ENCODE measurements at regions not wholly inside any gene's neighbourhood (a gene's known extent, or its start where the extent isn't known, plus 50 kb on each side); places are given as distances from the start of the nearest gene placed in this dataset.

- Histone ChIP-seq H2BK120ac (ENCODE audit: low read depth, low read length, poor library complexity, severe bottlenecking) (no peak overlapping the region), H4K5ac (ENCODE audit: insufficient read length, low read depth, low read length) (no peak overlapping the region), H3K4me1 (ENCODE audit: insufficient read depth, low read length) (no peaks in the 10 kb centered on the region), H2AFZ (ENCODE audit: low read length) (no peak overlapping the region), H3K56ac (ENCODE audit: insufficient read length, low read depth, low read length) (no peak overlapping the region), H4K20me1 (ENCODE audit: control insufficient read depth, insufficient read depth, insufficient read length) (no peaks in the 10 kb centered on the region), H3K9ac (ENCODE audit: extremely low read depth, insufficient read length, low read length) (no peak overlapping the region), H3K27me3 (ENCODE audit: insufficient read depth, low read length) (no peaks in the 10 kb centered on the region), H4K91ac (ENCODE audit: insufficient read length, low read depth, low read length) (no peak overlapping the region), H2BK20ac (ENCODE audit: low read depth, low read length, poor library complexity, severe bottlenecking) (no peak overlapping the region), H4K8ac (replicated peaks; ENCODE audit: insufficient read length, low read depth, low read length) (no peak overlapping the region), H2BK5ac (ENCODE audit: insufficient read length, low read length) (no peak overlapping the region), H3K18ac (ENCODE audit: insufficient read length, low read depth, low read length) (no peak overlapping the region), H2AK5ac (ENCODE audit: insufficient read length, low read length) (no peak overlapping the region), H3K23ac (ENCODE audit: insufficient read length, low read depth, low read length) (no peak overlapping the region), H3T11ph (ENCODE audit: low read length) (no peak overlapping the region), H3K4ac (ENCODE audit: low read depth, low read length) (no peak overlapping the region), H3K79me2 (ENCODE audit: insufficient read depth, low read length) (no peaks in the 10 kb centered on the region), H2BK15ac (ENCODE audit: low read depth, low read length) (no peak overlapping the region), H3K4me2 (ENCODE audit: insufficient read depth, insufficient read length, low read length) (no peak overlapping the region), H3K9me3 (ENCODE audit: control insufficient read depth, low read depth, low read length) (no peaks in the 10 kb centered on the region), H3K23me2 (ENCODE audit: insufficient read length, low read depth, low read length, poor library complexity, severe bottlenecking) (no peaks in the 10 kb centered on the region), H3K27ac (ENCODE audit: insufficient read length, low read depth, low read length) (no peak overlapping the region), H3K79me1 (ENCODE audit: insufficient read depth, low read depth, low read length, poor library complexity, severe bottlenecking) (no peaks in the 10 kb centered on the region), H3K14ac (ENCODE audit: insufficient read depth, low read length) (no peak overlapping the region), H2BK12ac (ENCODE audit: insufficient read length, low read depth, low read length) (no peak overlapping the region)
- TF ChIP-seq, protein P1, sequence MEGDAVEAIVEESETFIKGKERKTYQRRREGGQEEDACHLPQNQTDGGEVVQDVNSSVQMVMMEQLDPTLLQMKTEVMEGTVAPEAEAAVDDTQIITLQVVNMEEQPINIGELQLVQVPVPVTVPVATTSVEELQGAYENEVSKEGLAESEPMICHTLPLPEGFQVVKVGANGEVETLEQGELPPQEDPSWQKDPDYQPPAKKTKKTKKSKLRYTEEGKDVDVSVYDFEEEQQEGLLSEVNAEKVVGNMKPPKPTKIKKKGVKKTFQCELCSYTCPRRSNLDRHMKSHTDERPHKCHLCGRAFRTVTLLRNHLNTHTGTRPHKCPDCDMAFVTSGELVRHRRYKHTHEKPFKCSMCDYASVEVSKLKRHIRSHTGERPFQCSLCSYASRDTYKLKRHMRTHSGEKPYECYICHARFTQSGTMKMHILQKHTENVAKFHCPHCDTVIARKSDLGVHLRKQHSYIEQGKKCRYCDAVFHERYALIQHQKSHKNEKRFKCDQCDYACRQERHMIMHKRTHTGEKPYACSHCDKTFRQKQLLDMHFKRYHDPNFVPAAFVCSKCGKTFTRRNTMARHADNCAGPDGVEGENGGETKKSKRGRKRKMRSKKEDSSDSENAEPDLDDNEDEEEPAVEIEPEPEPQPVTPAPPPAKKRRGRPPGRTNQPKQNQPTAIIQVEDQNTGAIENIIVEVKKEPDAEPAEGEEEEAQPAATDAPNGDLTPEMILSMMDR (conservative IDR thresholded peaks at IDR 0.05): no peak
- no peak for DNase-seq
- H3K27me3 Mint-ChIP-seq (ENCODE audit: low read depth): no peaks in the 10 kb centered on the region
- H3K4me1 Mint-ChIP-seq: no peaks in the 10 kb centered on the region
- H3K9me3 Mint-ChIP-seq: no peaks in the 10 kb centered on the region
- no CpG with 5 or more reads among the region's 1 CpG for WGBS (ENCODE audit: extremely low coverage, insufficient read length, low lambda C conversion rate)
- H3K36me3 Mint-ChIP-seq (ENCODE audit: insufficient read depth in 1 of 3, low read depth in 3 of 3): no peaks in the 10 kb centered on the region
- no peak overlapping the region for H3K4me3 Mint-ChIP-seq
- no peak overlapping the region for H3K27ac Mint-ChIP-seq
Observed at GRCh38 chr7:112965506-112965905, 121.1 kb downstream of the GPR85 start.
